Esophagus (tissue), 2 donors: ENCODE measurements at regions not wholly inside any gene's neighbourhood (a gene's known extent, or its start where the extent isn't known, plus 50 kb on each side); places are given as distances from the start of the nearest gene placed in this dataset.
"Not testable (repeated sequence)": the region's sequence is repeated elsewhere in the genome, so short reads cannot be mapped to it uniquely, and the experiment has no call there.

Source experiments
- H3K27ac ChIP-seq, 2 donors: one replicate each; pipeline ENCODE4 v1.5.1; 2013; ENCODE audit warnings: low read depth in 2 of 2, mild to moderate bottlenecking in 2 of 2, inconsistent platforms in 1 of 2, low read length in 1 of 2, moderate library complexity in 1 of 2
- H3K27me3 ChIP-seq, 2 donors: one replicate each; pipeline ENCODE4 v1.6.1; 2013; ENCODE audit warnings: low read length in 2 of 2, control low read depth in 1 of 2, mild to moderate bottlenecking in 1 of 2; ENCODE audit not compliant: insufficient read depth in 2 of 2, control insufficient read depth in 1 of 2
- H3K36me3 ChIP-seq, 2 donors: one replicate each; pipeline ENCODE4 v1.6.1; 2013; ENCODE audit warnings: low read length in 1 of 2; ENCODE audit not compliant: control insufficient read depth in 2 of 2, insufficient read depth in 2 of 2
- H3K4me1 ChIP-seq, 2 donors: one replicate each; pipeline ENCODE4 v1.6.1; 2013; ENCODE audit warnings: low read length in 1 of 2; ENCODE audit not compliant: control insufficient read depth in 2 of 2, insufficient read depth in 2 of 2
- H3K4me3 ChIP-seq, 2 donors: one replicate each; pipeline ENCODE4 v1.5.1; 2013; ENCODE audit warnings: low read length in 2 of 2, mild to moderate bottlenecking in 2 of 2, low read depth in 1 of 2, moderate library complexity in 1 of 2
- H3K9me3 ChIP-seq, 2 donors: one replicate each; pipeline ENCODE4 v1.6.1; 2013; ENCODE audit warnings: mild to moderate bottlenecking in 2 of 2, low read depth in 1 of 2, low read length in 1 of 2, moderate library complexity in 1 of 2; ENCODE audit not compliant: control insufficient read depth in 2 of 2, insufficient read depth in 1 of 2
- WGBS, 2 donors: extraction: QIAGEN DNeasy Blood & Tissue Kit; methylation state at CpG; one replicate each; pipeline ENCODE4 v1.1.7; 2013; 5-methylcytosine and 5-hydroxymethylcytosine counted together
- donor health status: healthy with polysubstance abuse.
- donor health status: Bipolar disorder and iron deficiency.

GRCh38 chr15:58362262-58362922, 69.4 kb upstream of the LIPC start:
- Histone ChIP-seq H3K4me1 (peaks cover 2 to 4% of the 10 kb centered on the region in 2 donors), H3K27ac (no peak overlapping the region), H3K36me3 (no peaks in the 10 kb centered on the region), H3K9me3 (no peaks in the 10 kb centered on the region), H3K4me3 (no peak overlapping the region), H3K27me3 (no peaks in the 10 kb centered on the region)
- WGBS, 2 donors, result 54 to 70% methylated on average over 6 of the region's 6 CpGs

GRCh38 chr15:58363118-58363517, 68.7 kb upstream of the LIPC start:
- H3K27ac ChIP-seq, H3K36me3 ChIP-seq, H3K27me3 ChIP-seq, H3K4me3 ChIP-seq, H3K9me3 ChIP-seq, H3K4me1 ChIP-seq: not testable (repeated sequence)
- 67 to 69% methylated on average over 8 of the region's 8 CpGs for WGBS, 2 donors

GRCh38 chr15:58363673-58364072, 68.1 kb upstream of the LIPC start:
- H3K4me1 ChIP-seq, H3K36me3 ChIP-seq, H3K27me3 ChIP-seq, H3K4me3 ChIP-seq, H3K9me3 ChIP-seq, H3K27ac ChIP-seq: not testable (repeated sequence)
- WGBS, 2 donors, result 87 to 92% methylated on average over 6 of the region's 6 CpGs

- not testable (repeated sequence) for H3K27me3 ChIP-seq, H3K27ac ChIP-seq, H3K36me3 ChIP-seq, H3K4me1 ChIP-seq, H3K9me3 ChIP-seq, H3K4me3 ChIP-seq
- WGBS, 2 donors, result 91 to 93% methylated on average over 1 of the region's 1 CpG
Observed at GRCh38 chr15:58365098-58365497, 66.7 kb upstream of the LIPC start.

DNA sequence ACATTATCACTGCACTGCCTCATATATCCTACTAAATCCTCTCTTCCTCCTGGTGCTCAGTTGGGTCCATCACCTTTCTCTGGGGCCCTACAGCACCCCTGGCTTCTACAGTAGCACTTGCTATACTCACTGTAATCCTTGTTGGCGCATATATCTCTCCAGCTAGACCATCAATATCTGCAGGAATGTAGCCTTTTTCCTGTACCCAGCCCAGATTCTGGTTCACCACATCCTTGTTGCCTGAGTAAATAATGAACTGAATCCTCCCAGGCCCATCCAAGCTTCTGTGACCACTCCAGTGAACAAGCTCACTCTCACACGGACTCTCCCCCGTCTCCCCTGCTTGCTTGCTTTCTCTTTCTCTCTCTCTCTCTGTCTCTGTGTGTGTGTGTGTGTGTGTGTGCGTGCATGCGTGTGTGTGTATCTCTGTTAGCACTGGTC, 62.5 kb upstream of the LIPC start:
- Histone ChIP-seq H3K4me3 (no peak overlapping the region), H3K27me3 (no peaks in the 10 kb centered on the region), H3K9me3 (no peaks in the 10 kb centered on the region), H3K36me3 (no peaks in the 10 kb centered on the region), H3K4me1 (no peaks in the 10 kb centered on the region), H3K27ac (no peak overlapping the region)
- 51 to 73% methylated on average over 5 of the region's 5 CpGs for WGBS, 2 donors

DNA sequence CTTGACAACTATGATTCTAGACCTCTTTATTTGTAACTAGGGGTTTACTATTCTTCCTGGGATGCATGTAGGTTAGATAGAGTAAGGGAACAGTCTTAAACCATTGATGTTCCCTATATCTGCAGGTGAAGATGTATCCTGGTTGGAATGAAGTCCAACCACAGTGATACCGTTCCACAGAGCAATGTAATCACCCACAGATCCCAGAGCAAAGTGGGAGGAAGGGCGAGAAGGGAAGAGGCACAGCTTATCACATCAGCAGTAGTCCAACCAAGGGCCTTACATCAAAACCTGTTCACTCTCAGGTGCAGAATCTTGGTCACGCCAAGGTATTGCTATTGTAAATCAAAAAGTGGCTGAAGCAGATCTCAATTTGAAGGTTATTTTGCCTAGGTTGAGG, 61.8 kb upstream of the LIPC start:
- Histone ChIP-seq H3K27me3 (no peaks in the 10 kb centered on the region), H3K9me3 (no peaks in the 10 kb centered on the region), H3K27ac (no peak overlapping the region), H3K4me1 (no peaks in the 10 kb centered on the region), H3K4me3 (no peak overlapping the region), H3K36me3 (no peaks in the 10 kb centered on the region)
- 88 to 91% methylated on average over 3 of the region's 3 CpGs for WGBS, 2 donors

DNA sequence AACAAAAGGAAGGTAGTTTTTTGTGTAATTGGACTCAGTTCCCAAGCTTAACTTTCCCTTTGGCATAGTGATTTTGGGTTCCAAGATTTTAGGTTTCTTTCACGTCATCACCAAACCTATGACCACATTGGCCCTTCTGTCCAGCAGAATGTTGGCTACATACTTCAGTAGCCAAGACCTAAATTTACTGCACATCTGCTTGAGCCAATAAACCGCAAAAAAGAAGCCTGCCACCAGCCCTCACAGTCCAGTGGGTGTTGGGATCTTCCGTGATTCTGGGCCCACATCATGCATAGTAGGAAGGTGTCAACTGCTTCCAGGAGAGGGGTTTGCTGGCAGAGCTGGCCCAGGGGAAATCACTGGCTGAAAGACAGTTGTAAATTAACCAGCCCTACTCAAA, 57.6 kb upstream of the LIPC start:
- H3K36me3 ChIP-seq, result no peaks in the 10 kb centered on the region
- no peak overlapping the region for H3K27ac ChIP-seq
- no peaks in the 10 kb centered on the region for H3K27me3 ChIP-seq
- no peaks in the 10 kb centered on the region for H3K4me1 ChIP-seq
- WGBS, 2 donors, result 91 to 97% methylated on average over 3 of the region's 3 CpGs
- H3K4me3 ChIP-seq, result no peak overlapping the region
- no peaks in the 10 kb centered on the region for H3K9me3 ChIP-seq

GRCh38 chr15:58377193-58377592, 54.6 kb upstream of the LIPC start:
- H3K36me3 ChIP-seq, result no peaks in the 10 kb centered on the region
- no peaks in the 10 kb centered on the region for H3K9me3 ChIP-seq
- 83 to 89% methylated on average over 2 of the region's 2 CpGs for WGBS, 2 donors
- H3K27ac ChIP-seq, result no peak overlapping the region
- no peaks in the 10 kb centered on the region for H3K27me3 ChIP-seq
- no peak overlapping the region for H3K4me3 ChIP-seq
- no peaks in the 10 kb centered on the region for H3K4me1 ChIP-seq

GRCh38 chr15:58378241-58379085, 53.3 kb upstream of the LIPC start:
- Histone ChIP-seq H3K27ac (no peak overlapping the region), H3K27me3 (peaks cover 0 to 2% of the 10 kb centered on the region in 2 donors), H3K36me3 (no peaks in the 10 kb centered on the region), H3K4me3 (no peak overlapping the region), H3K4me1 (no peaks in the 10 kb centered on the region), H3K9me3 (no peaks in the 10 kb centered on the region)
- WGBS, 2 donors, result 80 to 83% methylated on average over 6 of the region's 6 CpGs

DNA sequence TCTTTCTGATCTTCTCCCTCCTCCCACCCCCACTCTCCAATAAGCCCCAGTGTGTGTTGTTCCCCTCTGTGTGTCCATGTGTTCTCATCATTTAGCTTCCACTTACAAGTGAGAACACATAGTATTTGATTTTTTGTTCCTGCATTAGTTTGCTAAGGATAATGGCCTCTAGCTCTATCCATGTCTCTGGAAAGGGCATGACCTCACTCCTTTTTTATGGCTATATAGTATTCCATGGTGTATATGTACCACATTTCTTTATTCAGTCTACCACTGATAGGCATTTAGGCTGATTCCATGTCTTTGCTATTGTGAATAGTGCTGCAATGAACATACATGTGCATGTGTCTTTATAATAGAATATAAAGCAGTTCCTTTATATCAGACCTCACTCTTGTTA, 52.3 kb upstream of the LIPC start:
- not testable (repeated sequence) for H3K4me3 ChIP-seq, H3K4me1 ChIP-seq, H3K36me3 ChIP-seq, H3K27me3 ChIP-seq, H3K9me3 ChIP-seq, H3K27ac ChIP-seq
